Epithelial cell of esophagus (primary cell): ENCODE measurements at regions not wholly inside any gene's neighbourhood (a gene's known extent, or its start where the extent isn't known, plus 50 kb on each side); places are given as distances from the start of the nearest gene placed in this dataset.
"Not testable (repeated sequence)": the region's sequence is repeated elsewhere in the genome, so short reads cannot be mapped to it uniquely, and the experiment has no call there.

Source experiments
- DNase-seq: peaks from one replicate; pipeline ENCODE4 v3.0.0; 2010; ENCODE audit warnings: low read depth
- H3K4me3 ChIP-seq: 2 replicates; pipeline ENCODE4 v1.5.1; 2011; ENCODE audit warnings: mild to moderate bottlenecking, low read length, control low read depth
- TF ChIP-seq, protein P1 (sequence below): IDR thresholded peaks from 2 replicates; pipeline ENCODE4 v1.5.1; 2011; ENCODE audit warnings: low read depth, mild to moderate bottlenecking, low read length, control low read depth, inconsistent platforms; ENCODE audit not compliant: insufficient read depth; ENCODE audit errors: missing control alignments

DNA sequence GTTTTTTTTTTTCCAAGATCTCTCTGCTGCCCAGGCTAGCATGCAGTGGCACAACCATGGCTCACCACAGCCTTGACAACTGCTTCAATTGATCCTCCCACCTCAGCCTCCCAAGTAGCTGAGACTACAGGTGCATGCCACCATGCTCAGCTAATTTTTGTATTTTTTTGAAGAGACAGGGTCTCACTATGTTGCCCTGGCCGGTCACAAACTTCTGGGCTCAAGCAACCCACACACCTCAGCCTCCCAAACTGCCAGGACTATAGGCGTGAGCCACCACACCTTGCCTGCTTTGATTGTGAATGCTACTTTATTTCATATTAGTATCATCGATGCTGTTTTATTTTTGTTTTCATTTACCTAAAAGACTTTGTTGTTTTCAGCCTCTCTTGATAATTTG lies 81.5 kb upstream of the GNAZ start:
- H3K4me3 ChIP-seq: no peak overlapping the region
- TF ChIP-seq, protein P1, sequence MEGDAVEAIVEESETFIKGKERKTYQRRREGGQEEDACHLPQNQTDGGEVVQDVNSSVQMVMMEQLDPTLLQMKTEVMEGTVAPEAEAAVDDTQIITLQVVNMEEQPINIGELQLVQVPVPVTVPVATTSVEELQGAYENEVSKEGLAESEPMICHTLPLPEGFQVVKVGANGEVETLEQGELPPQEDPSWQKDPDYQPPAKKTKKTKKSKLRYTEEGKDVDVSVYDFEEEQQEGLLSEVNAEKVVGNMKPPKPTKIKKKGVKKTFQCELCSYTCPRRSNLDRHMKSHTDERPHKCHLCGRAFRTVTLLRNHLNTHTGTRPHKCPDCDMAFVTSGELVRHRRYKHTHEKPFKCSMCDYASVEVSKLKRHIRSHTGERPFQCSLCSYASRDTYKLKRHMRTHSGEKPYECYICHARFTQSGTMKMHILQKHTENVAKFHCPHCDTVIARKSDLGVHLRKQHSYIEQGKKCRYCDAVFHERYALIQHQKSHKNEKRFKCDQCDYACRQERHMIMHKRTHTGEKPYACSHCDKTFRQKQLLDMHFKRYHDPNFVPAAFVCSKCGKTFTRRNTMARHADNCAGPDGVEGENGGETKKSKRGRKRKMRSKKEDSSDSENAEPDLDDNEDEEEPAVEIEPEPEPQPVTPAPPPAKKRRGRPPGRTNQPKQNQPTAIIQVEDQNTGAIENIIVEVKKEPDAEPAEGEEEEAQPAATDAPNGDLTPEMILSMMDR: no peak
- no peak for DNase-seq

- no peak for DNase-seq
- H3K4me3 ChIP-seq: no peak overlapping the region
- TF ChIP-seq, protein P1: no peak
These were observed 80.5 kb upstream of the GNAZ start for GRCh38 chr22:22989856-22990255.

- DNase-seq, H3K4me3 ChIP-seq: not testable (repeated sequence)
These were observed 79.4 kb upstream of the GNAZ start for GRCh38 chr22:22990711-22991505.

- DNase-seq: no peak
- TF ChIP-seq, protein P1: no peak
- H3K4me3 ChIP-seq: no peak overlapping the region
These were observed 77.8 kb upstream of the GNAZ start for GRCh38 chr22:22992474-22992873.

- DNase-seq: no peak
- H3K4me3 ChIP-seq: no peak overlapping the region
- TF ChIP-seq, protein P1: no peak
These were observed 77.1 kb upstream of the GNAZ start for GRCh38 chr22:22993184-22993583.

DNA sequence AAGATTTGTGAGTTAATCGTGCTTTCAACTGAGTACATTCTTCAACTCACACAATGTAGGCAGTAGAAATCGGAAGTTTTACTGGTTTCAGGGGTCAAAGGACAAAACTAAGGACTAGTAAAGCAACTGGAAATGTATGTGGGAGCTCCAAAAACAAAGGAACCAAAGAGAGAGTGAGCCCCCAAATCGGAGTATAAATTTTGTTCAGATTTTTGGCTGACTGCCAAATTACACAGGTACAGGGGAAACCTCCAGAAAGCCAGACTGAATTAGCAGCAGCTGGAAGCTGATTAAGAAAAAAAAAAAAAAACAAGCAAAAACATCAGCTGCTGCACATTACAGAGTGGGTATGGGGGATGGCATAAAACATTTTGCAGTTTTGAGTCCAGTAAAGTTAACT lies 75.2 kb upstream of the GNAZ start:
- TF ChIP-seq, protein P1: no peak
- H3K4me3 ChIP-seq: no peak overlapping the region
- no peak for DNase-seq

DNA sequence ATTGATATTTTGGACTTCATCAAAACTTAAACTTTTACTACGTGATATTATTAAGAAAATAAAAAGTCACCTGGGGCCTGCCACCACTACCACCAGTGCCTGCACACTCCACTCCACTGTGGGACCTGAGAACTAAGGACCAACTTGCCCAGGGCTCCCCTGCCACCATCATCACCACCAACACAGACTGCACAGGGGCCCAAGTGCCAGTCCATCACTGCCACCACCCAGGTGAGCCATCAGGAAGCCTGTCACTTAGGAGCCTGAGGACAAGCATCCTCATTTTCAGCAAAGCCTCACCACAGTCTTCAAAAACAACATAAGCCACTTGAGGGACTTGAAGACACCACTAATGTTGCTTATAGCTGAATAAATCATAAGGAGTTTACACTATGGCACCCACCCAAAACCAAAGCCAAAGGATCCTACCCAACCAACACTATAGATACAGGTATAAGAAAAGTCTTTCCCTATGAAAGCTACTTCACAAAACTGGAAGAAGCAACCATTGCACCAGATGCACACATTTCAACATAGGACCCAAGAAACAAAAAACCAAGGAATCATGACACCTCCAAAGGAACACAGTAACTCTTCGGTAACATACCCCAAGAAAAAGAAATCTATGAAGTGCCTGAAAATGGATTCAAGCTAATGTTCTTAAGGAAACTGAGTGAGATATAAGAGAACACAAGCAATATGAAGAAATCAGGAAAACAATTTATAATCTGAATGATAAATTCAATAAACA lies 73.6 kb upstream of the GNAZ start:
- no peak overlapping the region for H3K4me3 ChIP-seq
- TF ChIP-seq, protein P1: no peak

More for the DNA sequence above, 73.6 kb upstream of the GNAZ start:
- DNase-seq: no peak
